SK-N-SH (cell line): ENCODE measurements at regions not wholly inside any gene's neighbourhood (a gene's known extent, or its start where the extent isn't known, plus 50 kb on each side); places are given as distances from the start of the nearest gene placed in this dataset.

ENCODE experiments used
- EP300 ChIP-seq, 2 experiments: IDR thresholded peaks; 2 replicates each; pipeline versions ENCODE4 v1.4.0 to v1.6.1; 2012; ENCODE audit warnings: borderline replicate concordance in 1 of 2, low read depth in 1 of 2, low read length in 1 of 2
- JUND ChIP-seq: IDR thresholded peaks from 2 replicates; pipeline ENCODE4 v1.4.0; 2012
- MXI1 ChIP-seq: IDR thresholded peaks from 2 replicates; pipeline ENCODE4 v1.6.1; 2012; ENCODE audit warnings: mild to moderate bottlenecking, low read depth, low read length, improper control_type of control experiment
- NFIC ChIP-seq: IDR thresholded peaks from 2 replicates; pipeline ENCODE4 v1.4.0; 2012; ENCODE audit warnings: borderline replicate concordance
- POLR2AphosphoS5 ChIP-seq: IDR thresholded peaks from 2 replicates; pipeline ENCODE4 v1.6.1; 2012; ENCODE audit warnings: low read depth, low read length
- TF ChIP-seq, protein P1 (sequence below): fragments of 200-600 bp; sonication (generic); IDR thresholded peaks from 2 replicates; pipeline ENCODE4 v1.6.1; 2017; ENCODE audit warnings: antibody characterized with exemption, mild to moderate bottlenecking, moderate library complexity
- TF ChIP-seq, protein P2 (sequence below): IDR thresholded peaks from 2 replicates; pipeline ENCODE4 v1.4.0; 2012; ENCODE audit warnings: low read depth, borderline replicate concordance

DNA sequence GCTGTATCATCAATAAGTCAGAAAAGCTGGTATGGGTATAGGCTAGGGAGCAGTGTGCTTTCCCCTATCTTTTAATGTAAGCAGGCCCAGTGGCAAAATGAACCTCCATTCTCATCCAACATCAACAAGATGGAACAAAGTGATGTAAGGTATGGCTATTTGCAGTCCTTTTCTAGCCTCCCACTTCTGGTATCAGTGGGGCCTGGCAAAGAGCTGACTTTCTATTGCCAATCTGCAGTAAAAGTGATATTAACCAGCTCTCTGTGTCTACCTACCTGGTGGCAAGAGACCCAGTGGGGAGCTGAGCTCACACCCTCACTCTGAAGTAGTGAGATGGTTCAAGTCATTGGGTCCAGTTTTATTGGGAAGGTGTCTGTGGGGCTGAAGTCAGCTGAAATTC, 1492.6 kb downstream of the CDH11 start:
- TF ChIP-seq JUND: no peak
- TF ChIP-seq, protein P1, sequence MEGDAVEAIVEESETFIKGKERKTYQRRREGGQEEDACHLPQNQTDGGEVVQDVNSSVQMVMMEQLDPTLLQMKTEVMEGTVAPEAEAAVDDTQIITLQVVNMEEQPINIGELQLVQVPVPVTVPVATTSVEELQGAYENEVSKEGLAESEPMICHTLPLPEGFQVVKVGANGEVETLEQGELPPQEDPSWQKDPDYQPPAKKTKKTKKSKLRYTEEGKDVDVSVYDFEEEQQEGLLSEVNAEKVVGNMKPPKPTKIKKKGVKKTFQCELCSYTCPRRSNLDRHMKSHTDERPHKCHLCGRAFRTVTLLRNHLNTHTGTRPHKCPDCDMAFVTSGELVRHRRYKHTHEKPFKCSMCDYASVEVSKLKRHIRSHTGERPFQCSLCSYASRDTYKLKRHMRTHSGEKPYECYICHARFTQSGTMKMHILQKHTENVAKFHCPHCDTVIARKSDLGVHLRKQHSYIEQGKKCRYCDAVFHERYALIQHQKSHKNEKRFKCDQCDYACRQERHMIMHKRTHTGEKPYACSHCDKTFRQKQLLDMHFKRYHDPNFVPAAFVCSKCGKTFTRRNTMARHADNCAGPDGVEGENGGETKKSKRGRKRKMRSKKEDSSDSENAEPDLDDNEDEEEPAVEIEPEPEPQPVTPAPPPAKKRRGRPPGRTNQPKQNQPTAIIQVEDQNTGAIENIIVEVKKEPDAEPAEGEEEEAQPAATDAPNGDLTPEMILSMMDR: no peak
- no peak for TF ChIP-seq MXI1
- TF ChIP-seq POLR2AphosphoS5: no peak
- TF ChIP-seq, protein P2, sequence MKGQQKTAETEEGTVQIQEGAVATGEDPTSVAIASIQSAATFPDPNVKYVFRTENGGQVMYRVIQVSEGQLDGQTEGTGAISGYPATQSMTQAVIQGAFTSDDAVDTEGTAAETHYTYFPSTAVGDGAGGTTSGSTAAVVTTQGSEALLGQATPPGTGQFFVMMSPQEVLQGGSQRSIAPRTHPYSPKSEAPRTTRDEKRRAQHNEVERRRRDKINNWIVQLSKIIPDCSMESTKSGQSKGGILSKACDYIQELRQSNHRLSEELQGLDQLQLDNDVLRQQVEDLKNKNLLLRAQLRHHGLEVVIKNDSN: no peak
- TF ChIP-seq NFIC: no peak
- no peak for TF ChIP-seq EP300 (IDR thresholded peaks at IDR 0.05; ENCODE audit: borderline replicate concordance in 1 of 2, low read depth in 1 of 2, low read length in 1 of 2)
